SW 1271 (cell line): ENCODE measurements at regions not wholly inside any gene's neighbourhood (a gene's known extent, or its start where the extent isn't known, plus 50 kb on each side); places are given as distances from the start of the nearest gene placed in this dataset.

Experiments
- DNase-seq, 2 experiments: peaks; one replicate each; lab custom pipeline; 2025; lab: John Stamatoyannopoulos, UW

DNA sequence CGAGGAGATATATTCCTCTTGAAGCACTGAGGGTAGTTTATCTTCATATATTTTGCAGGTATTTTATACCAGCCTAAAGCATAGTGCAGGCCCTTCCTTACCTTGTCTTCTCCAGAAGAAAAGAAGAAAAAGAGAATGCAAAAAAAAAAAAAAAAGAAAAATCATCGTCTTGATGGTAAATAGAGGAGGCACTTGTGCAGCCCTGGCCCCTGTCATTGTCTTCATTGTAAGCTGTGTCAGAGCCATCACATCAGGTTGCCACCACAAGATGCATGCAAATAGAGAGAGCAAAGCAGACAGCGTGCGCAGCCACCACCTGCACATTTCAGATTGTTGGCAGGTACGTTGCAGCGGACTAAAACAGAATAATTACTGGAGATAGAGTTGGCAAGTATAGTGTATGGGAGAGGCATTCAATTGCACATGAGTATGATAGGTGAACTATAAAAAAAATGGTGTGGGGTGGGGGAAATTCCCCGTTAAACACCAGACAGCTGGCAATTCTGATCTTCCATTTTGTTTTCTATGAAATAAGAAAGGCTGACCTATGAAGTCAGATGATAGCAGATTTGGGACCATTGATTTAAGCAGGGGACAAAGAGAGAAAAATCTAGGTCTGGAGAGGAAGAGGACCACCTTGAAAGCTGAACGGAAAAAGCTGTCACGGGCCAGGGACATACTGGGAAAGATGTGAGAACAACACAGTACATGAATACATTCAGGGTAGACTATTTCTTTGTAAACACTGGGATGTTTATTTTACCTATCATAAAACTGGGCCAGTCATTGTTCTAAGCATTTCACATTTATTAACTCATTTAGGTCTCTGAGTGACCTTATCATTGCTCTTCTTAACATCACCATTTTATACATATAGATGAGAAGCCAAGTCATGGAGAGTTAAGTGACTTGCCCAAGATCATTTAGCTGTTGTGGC lies 306.3 kb upstream of the SP8 start:
- DNase-seq: no peak

GRCh38 chr7:21094589-21094988 lies 307.9 kb upstream of the SP8 start:
- no peak for DNase-seq

GRCh38 chr7:21099432-21099831 lies 312.7 kb upstream of the SP8 start:
- no peak for DNase-seq

DNA sequence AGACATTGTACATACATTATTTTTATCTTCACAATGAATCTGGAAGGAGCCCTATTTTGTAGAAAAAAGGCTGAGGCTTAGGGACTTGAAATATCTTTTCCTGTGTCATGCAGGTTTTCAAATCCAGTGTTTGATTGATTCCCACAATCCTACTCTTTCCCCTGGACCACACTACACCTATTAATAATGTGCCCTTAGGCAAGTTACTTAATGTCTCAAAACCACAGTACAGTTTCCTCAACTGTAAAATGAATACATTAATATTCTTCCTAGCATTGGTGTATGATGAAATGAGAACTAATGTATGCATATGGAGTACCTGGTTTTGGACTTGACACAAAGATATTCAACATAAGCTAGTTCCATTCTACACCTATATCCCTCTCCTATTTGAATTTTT lies 313.3 kb upstream of the SP8 start:
- DNase-seq: no peak

GRCh38 chr7:21101541-21101940 lies 314.9 kb upstream of the SP8 start:
- no peak for DNase-seq

DNA sequence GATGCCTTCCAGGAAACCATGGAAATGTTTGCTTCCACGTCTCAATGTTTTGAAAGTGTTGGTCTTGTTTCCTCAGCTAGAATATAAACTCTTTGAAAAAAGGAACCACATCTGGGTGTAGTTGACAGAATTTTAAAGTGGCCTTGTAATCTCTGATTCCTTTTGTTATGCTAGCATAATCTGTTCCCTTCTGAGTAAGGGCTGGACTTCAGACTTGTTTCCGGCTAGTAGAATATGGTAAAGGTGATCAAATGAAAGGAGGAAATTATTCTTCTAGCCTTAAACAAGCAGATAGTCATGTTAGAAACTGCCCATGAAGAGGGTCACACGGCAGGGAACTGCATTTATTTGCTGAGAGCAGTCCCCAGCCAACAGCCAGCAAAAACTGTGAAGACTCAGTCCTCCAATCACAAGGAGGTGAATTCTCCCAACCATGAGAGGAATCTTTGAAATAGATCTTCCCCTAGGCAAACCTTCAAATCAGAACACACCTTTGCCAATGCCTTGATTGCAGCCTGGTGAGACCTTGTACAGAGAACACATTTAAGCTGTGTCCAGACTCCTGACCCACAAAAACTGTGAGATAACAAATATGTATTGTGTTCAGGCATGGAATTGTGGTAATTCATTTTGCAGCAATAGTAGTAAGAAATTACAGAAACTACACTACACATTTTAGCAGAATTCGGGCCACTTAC lies 316.9 kb upstream of the SP8 start:
- no peak for DNase-seq

- no peak for DNase-seq
Measured at GRCh38 chr7:21104124-21104500, 317.4 kb upstream of the SP8 start.

DNA sequence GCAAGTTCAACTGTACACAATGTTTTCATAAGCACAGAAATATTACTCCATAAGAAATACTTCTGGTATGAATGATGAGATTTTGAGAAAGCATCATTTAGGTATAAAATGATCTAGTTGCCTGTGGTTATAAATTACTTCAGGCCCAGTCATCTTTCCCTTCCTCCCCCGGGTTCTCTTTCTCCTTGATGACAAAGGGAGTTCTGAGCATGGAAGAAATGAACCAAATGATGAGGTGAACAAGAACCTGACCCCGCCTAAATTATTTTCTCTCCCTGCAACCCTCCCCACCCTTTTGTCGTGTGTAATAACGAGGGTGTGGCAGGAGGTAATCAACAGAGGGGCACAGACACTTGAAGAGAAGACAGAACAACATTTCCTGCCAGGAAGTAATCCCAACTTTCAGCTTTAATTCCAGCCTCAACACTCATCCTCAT lies 319.6 kb upstream of the SP8 start:
- no peak for DNase-seq

DNA sequence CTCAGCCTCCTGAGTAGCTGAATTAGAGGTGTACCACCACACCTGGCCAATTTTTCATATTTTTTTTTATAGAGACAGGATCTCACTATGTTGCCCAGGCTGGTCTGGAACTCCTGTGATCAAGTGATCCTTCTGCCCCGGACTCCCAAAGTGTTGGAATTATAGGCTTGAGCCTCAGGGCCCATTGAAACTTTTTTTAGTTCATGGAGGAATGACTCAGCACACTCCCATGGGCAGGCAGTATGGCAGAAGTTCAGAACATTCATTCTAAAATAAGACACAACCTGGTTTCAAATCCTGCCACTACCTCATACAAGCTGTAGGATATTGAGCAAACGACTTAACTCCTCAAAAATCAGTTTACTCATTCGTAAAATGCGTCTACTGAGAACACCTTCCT lies 320.4 kb upstream of the SP8 start:
- DNase-seq: no peak

DNA sequence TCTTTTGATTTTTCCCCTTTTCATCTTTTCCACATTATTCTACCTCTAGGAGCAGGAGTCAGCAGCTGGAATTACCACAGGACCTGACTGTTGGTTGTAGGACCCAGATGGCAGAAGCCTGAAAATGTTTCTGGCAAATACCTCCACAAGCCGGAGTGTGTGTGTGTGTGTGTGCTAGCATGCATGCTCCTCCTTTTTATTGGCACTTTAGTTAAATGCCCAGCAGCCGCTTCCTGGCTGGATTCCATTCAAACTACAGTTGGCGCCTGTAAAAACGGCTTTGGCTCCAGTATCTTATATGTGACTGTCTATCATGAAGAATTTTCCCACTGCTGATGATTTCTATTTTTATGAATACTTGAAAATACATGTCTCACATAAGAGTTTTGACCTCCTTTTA lies 319.7 kb upstream of the SP4 start:
- DNase-seq: no peak

GRCh38 chr7:21113609-21114415 lies 314.1 kb upstream of the SP4 start:
- no peak for DNase-seq

DNA sequence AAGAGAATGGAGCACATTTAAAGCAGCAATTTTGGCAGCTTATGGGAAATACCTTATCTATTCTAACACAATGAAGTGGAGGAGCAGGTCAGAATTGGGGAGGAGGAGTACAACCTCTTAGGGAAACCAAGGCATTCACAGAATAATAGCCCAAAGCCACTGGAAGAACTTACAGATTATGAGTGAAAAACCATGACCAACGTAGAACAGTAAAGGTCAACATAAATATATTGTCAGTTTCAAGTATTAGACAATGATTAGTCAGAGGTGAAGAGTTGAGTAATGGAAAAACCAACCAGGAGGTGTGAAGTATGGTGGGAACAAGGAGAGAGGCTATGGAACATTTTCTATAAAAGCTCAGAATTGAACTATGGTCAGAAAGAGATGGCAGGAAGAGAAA lies 304.3 kb upstream of the SP4 start:
- DNase-seq: no peak

DNA sequence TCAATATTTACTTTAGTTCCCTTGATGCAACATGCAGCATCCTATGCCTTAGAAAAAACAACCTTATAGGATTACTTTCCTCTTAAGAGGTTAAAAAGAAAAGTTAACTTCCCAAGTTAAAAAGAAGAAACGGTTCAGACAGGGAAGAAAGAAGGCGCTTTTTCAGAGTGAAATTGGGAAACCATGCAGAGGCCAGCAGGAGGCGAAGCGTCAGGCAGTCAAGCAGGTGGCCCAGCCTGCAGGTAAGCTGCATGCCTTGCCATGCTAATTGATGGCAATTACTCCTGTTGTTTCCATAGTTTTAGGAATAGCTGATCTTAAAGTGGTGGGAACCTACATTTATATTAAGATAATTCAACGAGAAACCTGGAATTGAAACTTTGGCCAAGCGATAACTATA lies 302.6 kb upstream of the SP4 start:
- no peak for DNase-seq

DNA sequence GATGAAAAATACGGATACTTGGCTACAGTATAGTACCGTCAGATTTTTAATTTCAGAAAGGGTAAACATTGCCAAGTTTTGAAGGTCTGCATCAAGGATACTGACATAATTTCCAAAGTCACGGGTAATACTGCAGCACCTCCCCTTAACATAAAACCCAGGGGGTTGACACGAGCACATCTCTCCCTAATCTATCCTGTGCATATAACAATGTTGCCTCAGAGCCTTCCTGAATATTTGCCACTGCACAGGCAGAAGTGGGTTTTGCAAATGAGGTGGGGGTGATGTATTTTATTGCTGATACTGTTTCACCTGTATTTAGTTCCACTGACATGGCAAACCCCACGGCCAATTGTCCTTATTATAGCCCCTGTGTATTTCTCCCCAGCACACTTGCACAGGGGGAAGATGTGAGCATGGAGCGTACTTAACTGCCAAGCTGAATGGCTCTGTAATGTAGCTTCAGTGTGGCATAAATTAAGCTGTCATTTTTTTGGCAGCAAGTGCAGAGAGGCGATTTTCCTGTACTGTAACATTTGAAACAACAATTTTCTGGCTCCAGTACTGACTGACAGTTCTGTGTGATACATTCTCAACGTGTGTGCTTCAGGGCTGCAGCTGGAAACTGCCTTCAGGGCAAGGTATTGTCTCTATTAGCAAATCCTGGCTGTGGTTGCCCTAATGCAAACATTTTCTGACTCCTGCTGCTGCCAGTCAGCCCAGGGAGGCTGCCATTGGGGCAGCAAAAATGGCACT lies 299.6 kb upstream of the SP4 start:
- no peak for DNase-seq

GRCh38 chr7:21131897-21132296 lies 296.0 kb upstream of the SP4 start:
- no peak for DNase-seq

- DNase-seq: no peak
Measured at GRCh38 chr7:21134631-21135030, 293.3 kb upstream of the SP4 start.

- no peak for DNase-seq
Measured at GRCh38 chr7:21135437-21135836, 292.4 kb upstream of the SP4 start.

GRCh38 chr7:21137640-21138039 lies 290.2 kb upstream of the SP4 start:
- no peak for DNase-seq

DNA sequence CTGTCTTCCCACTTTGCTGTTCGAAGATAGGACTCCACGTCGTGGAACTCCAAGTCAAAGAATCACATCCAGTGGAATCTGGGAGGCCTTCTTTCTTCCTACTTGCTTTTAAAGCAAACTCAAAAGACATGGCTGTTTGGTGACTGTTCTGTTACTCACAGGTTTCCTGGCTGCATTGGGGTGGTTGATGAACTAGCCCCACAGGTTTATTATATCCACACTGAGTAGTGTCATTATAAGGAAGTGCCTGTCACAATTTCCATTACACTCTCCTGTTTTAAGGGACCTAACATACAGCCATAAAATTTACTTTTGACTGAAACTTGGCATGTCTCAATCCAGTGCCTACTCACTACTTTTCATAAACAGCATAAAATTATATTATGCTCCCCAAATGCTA lies 287.3 kb upstream of the SP4 start:
- DNase-seq: no peak

DNA sequence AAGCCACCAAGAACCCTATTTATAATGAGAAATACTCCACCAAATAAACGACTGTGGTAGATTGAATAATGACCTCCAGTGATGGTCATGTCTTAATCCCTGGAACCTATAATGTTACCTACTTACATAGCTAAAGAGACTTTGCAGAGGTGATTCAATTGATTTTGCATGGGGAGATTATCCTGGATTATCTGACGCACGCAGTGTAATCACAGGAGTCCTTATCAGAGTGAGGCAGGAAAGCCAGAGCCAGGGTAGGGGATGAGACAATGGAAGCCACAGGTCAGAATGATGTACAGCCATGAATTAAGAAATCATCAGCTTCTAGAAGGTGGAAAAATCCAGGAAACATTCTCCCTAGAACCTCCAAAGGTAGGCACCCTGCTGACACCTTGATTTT lies 286.4 kb upstream of the SP4 start:
- no peak for DNase-seq

DNA sequence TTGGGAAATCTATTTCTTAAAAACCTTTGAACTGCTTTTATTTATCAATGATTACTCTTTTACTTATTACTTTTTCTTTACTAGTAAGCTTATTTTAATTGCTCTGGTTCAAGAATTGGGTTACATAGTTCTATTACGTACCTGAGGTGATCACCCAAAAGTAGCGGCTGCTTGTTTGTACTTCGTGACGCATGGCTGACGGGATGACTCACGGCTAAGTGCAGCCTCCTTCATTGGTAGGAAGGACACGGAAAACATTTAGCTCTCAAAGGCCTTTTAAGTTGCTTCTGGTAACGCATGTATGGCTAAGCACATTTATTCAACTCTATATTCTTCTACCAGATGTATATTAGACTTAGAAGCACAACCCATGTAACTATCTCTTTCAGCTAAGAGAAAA lies 285.8 kb upstream of the SP4 start:
- no peak for DNase-seq
